EH (cell line): ENCODE measurements at regions not wholly inside any gene's neighbourhood (a gene's known extent, or its start where the extent isn't known, plus 50 kb on each side); places are given as distances from the start of the nearest gene placed in this dataset.

Source experiments
- DNase-seq: peaks from one replicate; pipeline ENCODE4 v3.0.0-alpha.2; 2015; ENCODE audit warnings: low read depth

DNA sequence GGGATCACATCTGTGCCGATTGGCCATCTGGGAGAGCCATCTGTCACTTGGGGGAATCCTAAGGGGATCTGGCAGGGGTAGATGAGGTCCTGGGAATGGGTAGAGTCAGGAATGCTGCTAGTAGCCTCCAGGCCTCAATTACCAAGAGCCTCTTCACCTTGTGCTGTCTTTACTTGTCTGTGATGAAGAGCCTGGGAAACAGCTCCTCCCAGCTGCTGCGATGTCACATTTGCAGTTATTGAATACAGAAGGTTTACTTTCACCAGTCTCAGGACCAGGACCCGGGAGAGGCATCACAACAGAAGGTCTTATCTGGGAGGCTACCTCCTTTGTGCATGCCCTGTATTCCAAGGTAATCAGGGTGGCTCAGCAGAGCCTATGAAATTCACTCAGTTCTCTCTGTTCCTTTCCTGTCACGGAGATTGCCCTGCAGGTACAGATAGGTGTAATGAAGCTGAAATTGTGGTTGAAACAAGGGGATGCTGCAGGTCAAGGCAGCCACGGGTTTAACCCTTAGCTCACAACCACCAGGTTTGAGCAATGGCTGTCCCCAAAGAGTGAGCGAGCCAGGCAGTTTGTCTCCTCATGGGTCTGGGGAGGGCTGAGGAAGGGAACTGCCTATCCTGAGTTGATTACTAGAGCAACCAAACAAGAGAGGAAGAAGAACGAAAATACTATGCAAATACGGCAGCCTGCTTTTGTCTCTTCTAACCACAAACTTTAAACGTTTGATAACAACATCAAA is 298.9 kb upstream of the RORA start:
- DNase-seq = no peak

GRCh38 chr15:61524545-61524944 is 295.4 kb upstream of the RORA start:
- DNase-seq = no peak

DNA sequence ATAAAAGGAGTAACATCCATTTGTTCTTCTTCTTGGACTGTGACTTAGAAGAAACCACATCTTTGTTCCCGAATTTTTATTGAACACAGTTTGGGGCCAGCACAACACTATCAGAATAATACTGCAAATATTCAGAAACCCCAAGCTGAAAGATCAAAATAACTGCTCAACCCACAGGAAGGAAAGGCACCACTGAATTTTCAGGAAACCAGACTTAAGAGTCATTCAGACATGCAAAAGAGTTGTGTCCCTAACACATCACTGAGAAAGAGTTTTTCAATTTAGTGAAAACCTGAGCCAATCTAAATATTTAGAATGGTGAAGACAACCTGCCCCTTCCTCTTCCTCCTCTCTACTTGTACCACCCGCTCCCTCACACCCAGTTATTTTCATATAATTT is 295.0 kb upstream of the RORA start:
- no peak for DNase-seq

GRCh38 chr15:61522411-61522810 is 293.3 kb upstream of the RORA start:
- no peak for DNase-seq

GRCh38 chr15:61521953-61522352 is 292.9 kb upstream of the RORA start:
- DNase-seq = no peak

DNA sequence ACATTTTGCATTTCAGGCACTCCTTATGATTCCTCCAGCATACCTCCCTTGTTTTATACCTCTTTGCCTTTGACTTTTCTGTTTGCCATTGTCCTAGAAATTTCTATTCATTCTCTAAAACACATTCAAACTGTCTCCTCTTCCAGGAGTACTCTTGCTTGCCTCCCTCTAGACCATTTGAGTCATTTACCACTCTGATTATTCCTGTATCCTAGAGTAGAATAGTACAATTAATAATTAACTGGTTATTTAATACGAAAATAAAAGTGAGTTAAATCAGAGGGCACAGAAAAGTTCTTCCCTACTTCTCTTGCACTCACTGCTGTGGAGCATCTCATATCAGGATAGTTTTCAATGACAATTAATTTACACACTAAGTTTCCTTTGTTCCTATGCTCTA is 290.2 kb upstream of the RORA start:
- no peak for DNase-seq

DNA sequence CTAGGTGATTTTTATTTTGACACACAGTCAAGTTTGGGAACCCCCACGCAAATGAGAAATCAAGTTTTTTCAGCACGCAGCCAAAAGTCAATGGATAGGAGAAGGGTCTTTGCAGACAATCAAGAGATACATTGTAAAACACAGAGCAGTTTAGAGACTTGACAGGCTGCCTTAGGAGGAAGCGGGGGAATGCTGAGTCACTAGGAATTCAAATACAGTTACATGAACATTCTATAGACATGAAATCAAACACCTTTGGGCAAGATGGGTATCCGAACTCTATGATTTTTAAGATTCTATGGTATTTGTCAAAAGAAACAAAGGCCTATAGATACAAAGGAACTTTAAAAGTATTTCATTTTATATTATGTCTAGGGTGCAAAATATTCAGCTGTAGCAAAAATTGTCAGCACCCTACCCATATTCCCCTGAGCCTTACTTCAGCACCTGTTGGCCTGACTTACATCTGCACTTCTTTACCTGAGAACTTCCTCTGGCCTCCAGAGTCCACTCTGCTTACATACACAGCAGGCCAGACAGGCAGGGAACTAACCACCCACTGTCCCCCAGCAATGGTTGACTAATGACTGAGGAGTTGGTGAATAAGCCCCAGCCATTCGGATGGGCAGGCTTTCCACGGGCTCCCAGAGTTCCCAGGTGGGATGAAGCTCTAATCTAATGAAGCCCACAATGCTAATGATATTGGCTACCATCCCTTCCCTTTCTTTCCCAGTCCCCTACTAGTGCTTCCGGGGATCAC is 289.3 kb upstream of the RORA start:
- DNase-seq = peak; percentile 10

GRCh38 chr15:61517776-61518175 is 288.7 kb upstream of the RORA start:
- peak; percentile 3 for DNase-seq

GRCh38 chr15:61517335-61517734 is 288.2 kb upstream of the RORA start:
- no peak for DNase-seq

- no peak for DNase-seq
Observed at GRCh38 chr15:61511756-61512155, 282.7 kb upstream of the RORA start.

DNA sequence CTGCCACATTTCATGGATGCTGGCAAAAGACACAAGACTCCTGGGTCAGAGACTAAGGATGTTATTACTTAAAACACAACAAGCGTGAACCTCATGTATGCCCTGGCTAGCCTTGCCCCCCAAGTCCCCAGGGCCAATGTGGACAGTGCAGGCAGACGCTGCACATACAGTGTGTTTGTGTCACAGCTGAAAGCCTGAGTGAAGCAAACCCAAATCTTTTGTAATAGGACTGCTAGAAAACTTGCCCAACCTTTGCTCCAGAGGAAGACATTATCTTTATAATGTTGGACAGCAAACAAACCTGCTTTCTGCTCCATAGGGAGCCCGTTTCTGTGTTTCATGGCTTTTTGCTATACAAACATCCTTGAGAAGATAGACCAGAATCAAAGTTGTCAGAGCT is 282.0 kb upstream of the RORA start:
- no peak for DNase-seq

- no peak for DNase-seq
Observed at GRCh38 chr15:61509327-61509840, 280.3 kb upstream of the RORA start.

DNA sequence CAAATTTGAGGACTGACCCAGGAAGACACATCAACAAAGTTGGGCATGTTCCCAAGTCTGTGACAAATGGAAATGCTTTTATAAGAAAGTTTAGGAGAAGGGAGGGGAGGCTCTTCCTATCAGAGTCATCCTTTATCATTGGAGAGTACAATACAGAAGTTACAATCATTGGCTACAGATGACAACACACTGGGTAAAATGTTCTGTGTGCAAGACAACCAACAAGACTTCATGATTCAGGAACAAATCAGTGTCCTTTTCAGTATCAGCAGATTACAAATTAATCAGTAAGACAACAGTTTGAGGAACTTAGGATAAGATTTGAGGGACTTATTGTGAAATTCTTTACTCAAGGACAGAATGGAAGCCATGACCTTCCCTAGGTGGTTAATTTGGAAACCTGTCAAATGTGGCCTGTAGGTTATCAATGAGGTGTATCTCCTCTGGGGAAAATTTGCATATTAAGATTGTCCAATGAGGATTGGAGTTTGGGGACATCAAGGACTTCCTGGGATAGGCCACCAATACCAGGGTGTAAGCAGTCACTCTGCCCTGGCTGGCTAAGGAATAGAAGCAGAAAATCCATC is 274.4 kb upstream of the RORA start:
- no peak for DNase-seq

DNA sequence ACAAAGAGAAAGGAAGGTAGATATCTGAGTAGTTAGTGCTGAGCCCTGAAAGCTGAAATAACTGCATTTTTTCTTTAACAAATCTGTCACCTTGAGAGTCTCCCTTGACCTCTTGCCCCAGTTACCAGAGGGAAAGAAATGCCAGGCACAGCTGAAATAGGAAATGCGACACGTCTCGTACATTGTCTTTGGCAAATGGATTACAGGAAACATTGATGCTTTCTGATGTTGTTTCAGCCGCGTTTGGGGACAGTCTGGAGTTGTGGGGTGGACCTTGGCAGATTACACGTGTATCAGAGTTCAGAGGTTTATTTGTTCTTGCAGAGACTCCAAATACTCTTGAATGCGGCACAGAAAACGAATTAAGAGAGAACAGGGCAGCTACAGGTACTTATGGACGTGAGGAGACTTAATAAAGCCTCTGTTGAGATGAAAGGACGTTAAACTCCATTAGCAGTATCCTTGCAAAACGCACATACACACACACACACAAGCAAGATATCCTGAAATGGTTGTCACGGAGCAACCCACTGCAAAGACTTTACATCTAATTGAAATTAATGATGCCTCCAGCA is 272.8 kb upstream of the RORA start:
- no peak for DNase-seq

- DNase-seq = no peak
Observed at GRCh38 chr15:61500951-61501620, 272.0 kb upstream of the RORA start.

- no peak for DNase-seq
Observed at GRCh38 chr15:61500523-61500922, 271.4 kb upstream of the RORA start.

DNA sequence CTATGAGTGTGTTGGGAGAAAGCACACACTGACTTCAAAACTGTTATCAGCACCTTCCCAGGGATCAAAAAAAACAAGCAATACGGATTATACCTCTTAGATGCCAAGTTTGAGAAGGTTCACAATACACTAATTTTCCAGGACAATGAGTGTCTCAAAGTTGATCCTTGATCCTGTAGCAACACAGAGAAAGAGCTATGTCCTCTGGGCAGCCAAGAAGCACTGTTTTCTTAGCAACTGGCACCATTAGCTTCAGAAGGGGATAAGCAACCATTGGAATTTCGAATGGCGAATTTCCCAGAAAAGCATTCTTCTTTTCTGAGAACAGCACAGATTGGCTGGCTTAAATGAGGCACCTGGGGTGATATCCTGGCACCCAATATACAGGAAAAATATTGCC is 270.3 kb upstream of the RORA start:
- no peak for DNase-seq

GRCh38 chr15:61489571-61489970 is 260.5 kb upstream of the RORA start:
- no peak for DNase-seq

- no peak for DNase-seq
Observed at GRCh38 chr15:61483599-61483998, 254.5 kb upstream of the RORA start.

DNA sequence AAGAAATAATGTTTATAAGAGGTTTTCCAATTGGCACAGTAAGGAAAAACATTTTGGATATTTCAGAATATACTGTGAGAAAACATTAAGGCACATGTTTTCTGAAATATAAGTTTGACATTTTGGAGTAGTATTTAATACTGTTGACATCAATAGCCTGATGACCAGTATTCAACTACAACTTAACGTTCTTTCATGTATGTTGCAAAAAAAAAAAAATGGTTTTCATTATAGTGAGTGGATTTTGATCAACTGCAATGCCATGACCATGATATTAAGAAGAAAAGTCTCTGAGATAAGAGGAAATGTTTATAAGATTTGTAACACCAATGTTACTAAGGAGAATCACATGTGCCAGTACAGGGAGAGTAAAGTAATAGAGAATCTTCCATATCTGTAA is 252.8 kb upstream of the RORA start:
- no peak for DNase-seq

- no peak for DNase-seq
Observed at GRCh38 chr15:61480863-61481262, 251.8 kb upstream of the RORA start.

DNA sequence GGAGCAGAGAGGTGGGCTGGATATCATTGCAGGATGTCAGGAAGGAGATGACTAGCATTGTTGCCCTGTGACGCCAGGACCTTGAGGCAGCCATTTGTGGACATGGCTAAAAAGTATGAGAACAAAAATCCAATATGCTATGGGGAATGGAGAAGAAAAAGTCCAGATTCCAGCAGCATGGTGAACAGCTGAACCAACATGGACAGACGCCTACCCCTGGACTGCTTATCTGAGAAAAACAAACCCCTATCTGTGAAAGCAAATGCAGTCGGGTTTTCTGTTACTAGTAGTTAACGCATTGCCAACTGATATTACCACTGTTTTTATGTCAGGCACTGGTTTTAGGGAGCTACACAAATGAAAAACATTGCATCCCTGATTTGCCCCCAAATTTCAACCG is 251.2 kb upstream of the RORA start:
- DNase-seq = no peak
